Glomerular visceral epithelial cell (primary cell): ENCODE measurements at regions not wholly inside any gene's neighbourhood (a gene's known extent, or its start where the extent isn't known, plus 50 kb on each side); places are given as distances from the start of the nearest gene placed in this dataset.
"Not testable (repeated sequence)": the region's sequence is repeated elsewhere in the genome, so short reads cannot be mapped to it uniquely, and the experiment has no call there.

ENCODE experiments used
- DNase-seq: peaks from one replicate; pipeline ENCODE4 v3.0.0-alpha.2; 2016; ENCODE audit errors: extremely low spot score

- DNase-seq = no peak
Measured at GRCh38 chr6:18527836-18528743, 140.9 kb downstream of the RNF144B start.

DNA sequence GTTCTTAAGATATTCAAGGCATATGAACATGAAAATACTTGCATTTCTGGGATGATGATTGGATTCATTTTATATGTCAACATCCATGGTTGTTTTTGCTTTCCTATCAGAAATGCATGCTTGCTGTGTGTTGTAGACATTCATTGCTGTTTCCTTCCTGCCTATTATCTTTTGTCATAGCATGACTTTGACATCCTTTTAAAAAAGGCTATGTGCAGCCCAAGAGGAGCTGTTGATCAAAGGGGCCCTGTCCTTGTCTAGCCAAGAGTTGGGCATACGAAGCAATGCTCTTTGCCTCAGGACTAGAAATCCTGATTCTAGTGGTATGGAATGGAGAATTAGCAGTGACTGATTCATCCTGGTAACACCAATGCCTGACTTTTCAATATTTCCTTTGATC is 143.1 kb downstream of the RNF144B start:
- no peak for DNase-seq

GRCh38 chr6:18532139-18532538 is 145.0 kb downstream of the RNF144B start:
- DNase-seq = no peak

GRCh38 chr6:18533793-18534192 is 146.6 kb downstream of the RNF144B start:
- peak; percentile 17 for DNase-seq

DNA sequence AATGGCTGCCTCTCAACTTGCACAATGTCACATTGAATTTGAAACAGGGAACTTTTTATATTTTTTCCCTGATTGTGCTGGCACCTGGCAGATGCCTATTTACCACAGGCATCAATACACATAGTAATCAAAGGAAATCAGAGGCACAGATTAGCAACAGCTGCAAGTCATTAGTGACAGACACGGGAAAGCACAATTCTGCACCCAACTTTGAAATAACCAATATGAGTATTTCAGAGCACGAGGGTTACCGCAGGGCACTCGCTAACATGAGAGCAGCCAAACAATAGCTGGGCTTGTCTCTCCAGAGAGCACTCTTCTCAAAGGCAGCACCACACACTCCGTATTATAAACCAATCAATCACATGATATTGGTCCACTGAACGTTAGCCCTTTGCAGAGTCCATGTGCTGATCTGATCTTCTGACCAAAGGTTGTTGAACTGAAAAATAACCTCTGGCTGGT is 149.5 kb downstream of the RNF144B start:
- no peak for DNase-seq

DNA sequence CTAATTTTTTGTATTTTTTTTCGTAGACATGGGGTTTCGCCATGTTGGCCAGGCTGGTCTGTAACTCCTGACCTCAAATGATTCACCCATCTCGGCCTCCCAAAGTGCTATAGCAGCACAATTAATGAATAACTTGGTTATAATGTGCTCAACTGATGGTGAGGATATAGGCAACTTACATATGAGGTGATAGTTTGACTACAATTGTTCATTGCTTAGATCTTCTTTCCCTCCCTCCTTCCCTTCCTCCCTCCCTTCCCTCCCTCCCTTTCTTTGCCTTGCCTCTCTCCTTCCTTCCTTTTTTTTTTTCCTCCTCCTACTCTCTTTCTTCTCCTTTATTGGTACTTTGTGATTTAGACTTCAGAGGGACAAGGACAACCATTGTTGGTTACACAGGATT is 151.2 kb downstream of the RNF144B start:
- no peak for DNase-seq

GRCh38 chr6:18543051-18543450 is 155.9 kb downstream of the RNF144B start:
- no peak for DNase-seq

GRCh38 chr6:18545142-18545541 is 158.0 kb downstream of the RNF144B start:
- not testable (repeated sequence) for DNase-seq

DNA sequence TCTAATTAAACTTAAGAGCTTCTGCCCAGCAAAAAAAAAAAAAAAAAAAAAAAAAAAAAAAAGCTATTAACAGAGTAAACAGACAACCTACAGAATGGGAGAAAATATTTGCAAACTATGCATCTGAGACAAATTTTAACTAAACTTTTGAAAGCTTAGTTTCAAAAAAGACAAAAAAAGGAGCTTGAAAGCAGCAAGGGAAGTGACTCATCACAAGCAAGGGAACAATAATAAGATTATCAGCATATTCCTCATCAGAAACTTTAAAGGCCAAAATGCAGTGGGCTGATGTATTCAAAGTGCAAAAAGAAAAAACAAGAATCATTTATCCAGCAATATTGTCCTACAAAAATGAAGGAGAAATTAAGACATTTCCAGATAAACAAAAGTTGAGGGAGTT is 158.6 kb downstream of the RNF144B start:
- DNase-seq = no peak

DNA sequence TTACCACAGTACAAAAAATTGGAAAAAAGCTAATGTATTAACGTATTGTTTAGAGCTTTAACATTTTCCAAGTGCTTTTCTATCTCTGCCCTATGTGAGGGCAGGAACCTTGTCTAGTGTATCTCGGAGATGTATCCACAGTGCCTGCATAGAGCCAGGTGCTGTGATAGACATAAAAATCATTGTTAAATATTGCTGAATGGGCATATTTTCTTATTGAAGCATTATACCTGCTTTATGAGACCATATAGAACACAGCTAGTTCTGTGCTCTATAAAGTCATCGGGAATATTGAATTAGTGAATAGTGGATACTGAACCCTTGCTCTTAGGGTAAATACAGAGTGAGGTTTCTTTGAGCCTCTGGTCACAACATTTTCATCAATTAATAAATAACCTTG is 163.0 kb downstream of the RNF144B start:
- no peak for DNase-seq

DNA sequence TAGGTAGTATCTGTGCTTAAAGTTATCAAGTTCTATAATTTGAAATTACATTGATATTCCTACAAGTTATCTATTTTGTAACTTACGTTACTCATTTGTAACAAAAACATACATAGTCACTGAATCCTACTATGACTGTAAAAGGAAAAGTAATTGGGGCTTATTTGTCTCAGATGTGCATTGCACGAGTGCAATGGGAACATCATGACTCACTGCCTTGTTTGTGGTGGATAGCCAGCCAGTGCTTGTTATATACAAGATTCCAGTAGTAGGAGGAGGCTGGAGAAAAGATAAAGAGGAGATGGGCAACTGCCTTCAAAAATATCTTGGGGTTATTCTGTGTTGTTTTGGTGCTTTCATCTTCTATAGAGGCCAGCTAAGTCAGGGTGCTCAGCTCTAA is 164.1 kb downstream of the RNF144B start:
- no peak for DNase-seq

DNA sequence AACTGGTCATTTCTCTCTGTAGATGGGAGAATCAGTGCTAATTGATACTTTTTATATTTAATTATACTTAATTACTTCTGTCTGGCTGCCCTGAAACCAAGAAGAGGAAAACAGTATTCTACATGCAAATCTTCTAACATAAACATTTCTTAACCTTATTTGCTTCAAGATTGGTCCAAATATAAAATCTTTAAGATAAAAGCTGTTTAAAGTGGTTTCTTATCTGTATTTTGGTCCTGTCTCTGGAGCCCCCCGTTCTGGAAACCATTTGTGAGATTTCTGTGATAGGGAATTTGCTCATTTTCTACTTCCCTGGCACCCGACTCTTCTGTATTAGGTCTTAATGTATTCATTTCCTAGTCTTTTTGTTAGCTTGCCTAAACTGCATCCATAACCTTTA is 168.6 kb downstream of the RNF144B start:
- no peak for DNase-seq

GRCh38 chr6:18561037-18561750 is 174.0 kb downstream of the RNF144B start:
- no peak for DNase-seq

GRCh38 chr6:18562726-18563125 is 175.6 kb downstream of the RNF144B start:
- no peak for DNase-seq

- DNase-seq = no peak
Measured at GRCh38 chr6:18564775-18565174, 177.6 kb downstream of the RNF144B start.

DNA sequence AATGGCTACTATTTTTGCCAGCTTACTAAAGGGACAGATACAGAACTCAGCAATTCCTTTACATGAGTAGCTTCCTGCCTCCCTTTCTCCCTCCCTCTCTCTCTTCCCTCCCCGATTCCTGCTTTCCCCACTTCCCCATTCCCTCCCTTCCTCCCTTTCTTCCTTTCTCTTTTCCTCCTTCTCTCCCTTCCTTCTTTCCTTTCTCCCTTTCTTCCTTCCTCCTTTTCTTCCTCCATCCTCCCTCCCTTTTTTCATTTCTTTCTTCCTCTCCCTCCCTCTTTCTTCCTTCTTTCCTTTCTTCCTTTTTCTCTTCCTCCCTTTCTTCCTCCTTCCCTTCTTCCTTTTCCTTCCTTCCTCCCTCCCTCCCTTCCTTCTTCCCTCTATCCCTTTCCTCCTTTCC is 178.1 kb downstream of the RNF144B start:
- no peak for DNase-seq

GRCh38 chr6:18567380-18567779 is 180.2 kb downstream of the RNF144B start:
- DNase-seq = no peak

- no peak for DNase-seq
Measured at GRCh38 chr6:18577491-18577890, 190.3 kb downstream of the RNF144B start.

GRCh38 chr6:18579166-18579565 is 192.0 kb downstream of the RNF144B start:
- no peak for DNase-seq

DNA sequence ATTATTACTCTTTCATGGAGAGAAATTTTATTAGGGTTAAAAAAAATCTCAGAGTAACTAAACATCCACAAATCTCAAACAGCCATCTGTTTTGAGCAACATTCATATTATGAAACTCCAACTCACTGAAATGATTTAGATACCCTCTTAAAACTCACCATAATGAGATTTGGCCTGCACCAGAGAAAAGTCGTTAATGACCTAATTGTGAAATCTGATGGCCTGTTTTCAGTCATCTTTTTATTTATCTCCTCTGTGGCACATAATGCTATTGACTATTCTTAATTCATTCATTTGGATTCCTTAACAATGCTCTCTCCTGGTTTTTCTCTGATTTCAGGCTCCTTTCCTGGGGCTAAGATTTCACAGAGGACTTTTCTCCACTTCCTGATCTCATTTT is 192.7 kb downstream of the RNF144B start:
- no peak for DNase-seq

- no peak for DNase-seq
Measured at GRCh38 chr6:18584372-18584771, 197.2 kb downstream of the RNF144B start.

- DNase-seq = peak; percentile 79
Measured at GRCh38 chr6:18585032-18585573, 198.0 kb downstream of the RNF144B start.

GRCh38 chr6:18586133-18586532 is 199.0 kb downstream of the RNF144B start:
- DNase-seq = no peak
